GM10266 (cell line): ENCODE measurements at regions not wholly inside any gene's neighbourhood (a gene's known extent, or its start where the extent isn't known, plus 50 kb on each side); places are given as distances from the start of the nearest gene placed in this dataset.

Source experiments
- DNase-seq: peaks from one replicate; pipeline ENCODE4 v3.0.0; 2012; ENCODE audit errors: extremely low spot score
- CTCF ChIP-seq: IDR thresholded peaks from 2 replicates; pipeline ENCODE4 v1.5.1; 2012; ENCODE audit warnings: mild to moderate bottlenecking, low read depth; ENCODE audit not compliant: control insufficient read depth, insufficient read depth; ENCODE audit errors: missing control alignments

GRCh38 chr2:16061441-16062217 lies 121.3 kb downstream of the MYCN start:
- TF ChIP-seq CTCF: no peak
- DNase-seq: no peak

- TF ChIP-seq CTCF: no peak
- DNase-seq: no peak
These were observed 120.6 kb downstream of the MYCN start for GRCh38 chr2:16060936-16061338.

- DNase-seq: no peak
- no peak for TF ChIP-seq CTCF
These were observed 120.0 kb downstream of the MYCN start for GRCh38 chr2:16060125-16060935.

GRCh38 chr2:16059393-16060016 lies 119.2 kb downstream of the MYCN start:
- TF ChIP-seq CTCF: no peak
- DNase-seq: no peak

GRCh38 chr2:16058747-16059358 lies 118.5 kb downstream of the MYCN start:
- no peak for DNase-seq
- no peak for TF ChIP-seq CTCF

- TF ChIP-seq CTCF: no peak
- no peak for DNase-seq
These were observed 117.9 kb downstream of the MYCN start for GRCh38 chr2:16058256-16058655.
